ENCODE measurements at regions not wholly inside any gene's neighbourhood (a gene's known extent, or its start where the extent isn't known, plus 50 kb on each side); places are given as distances from the start of the nearest gene placed in this dataset.

DNA sequence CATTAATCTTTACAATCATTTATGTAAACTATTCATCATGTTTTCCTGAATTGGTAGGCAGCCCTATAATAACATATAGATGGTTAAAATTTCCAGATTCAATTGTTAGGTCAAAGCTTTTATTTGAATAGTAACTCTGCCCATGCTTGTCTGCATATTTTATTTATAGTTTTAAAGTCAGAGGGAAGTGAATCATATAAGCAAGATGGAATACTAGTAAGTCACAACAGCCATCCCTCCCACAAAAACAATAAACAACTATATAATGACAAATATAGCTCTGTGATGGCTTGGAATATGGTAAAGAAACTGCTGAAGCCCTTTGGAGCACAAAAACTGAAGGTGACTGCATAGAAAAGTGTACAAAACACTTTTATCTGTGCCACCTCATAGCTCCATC lies 156.3 kb upstream of the TMEM106B start:
- TF ChIP-seq, protein P1, sequence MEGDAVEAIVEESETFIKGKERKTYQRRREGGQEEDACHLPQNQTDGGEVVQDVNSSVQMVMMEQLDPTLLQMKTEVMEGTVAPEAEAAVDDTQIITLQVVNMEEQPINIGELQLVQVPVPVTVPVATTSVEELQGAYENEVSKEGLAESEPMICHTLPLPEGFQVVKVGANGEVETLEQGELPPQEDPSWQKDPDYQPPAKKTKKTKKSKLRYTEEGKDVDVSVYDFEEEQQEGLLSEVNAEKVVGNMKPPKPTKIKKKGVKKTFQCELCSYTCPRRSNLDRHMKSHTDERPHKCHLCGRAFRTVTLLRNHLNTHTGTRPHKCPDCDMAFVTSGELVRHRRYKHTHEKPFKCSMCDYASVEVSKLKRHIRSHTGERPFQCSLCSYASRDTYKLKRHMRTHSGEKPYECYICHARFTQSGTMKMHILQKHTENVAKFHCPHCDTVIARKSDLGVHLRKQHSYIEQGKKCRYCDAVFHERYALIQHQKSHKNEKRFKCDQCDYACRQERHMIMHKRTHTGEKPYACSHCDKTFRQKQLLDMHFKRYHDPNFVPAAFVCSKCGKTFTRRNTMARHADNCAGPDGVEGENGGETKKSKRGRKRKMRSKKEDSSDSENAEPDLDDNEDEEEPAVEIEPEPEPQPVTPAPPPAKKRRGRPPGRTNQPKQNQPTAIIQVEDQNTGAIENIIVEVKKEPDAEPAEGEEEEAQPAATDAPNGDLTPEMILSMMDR (IDR thresholded peaks at IDR 0.05) = no peak
- TF ChIP-seq POLR2A (IDR thresholded peaks at IDR 0.05) = no peak

All from heart left ventricle (tissue), 13 donors.